Endothelial cell of umbilical vein (primary cell): ENCODE measurements at regions not wholly inside any gene's neighbourhood (a gene's known extent, or its start where the extent isn't known, plus 50 kb on each side); places are given as distances from the start of the nearest gene placed in this dataset.

ENCODE experiments used
- BruUV-seq: library from RNA; stranded (reverse); fragments of 400-500 nt; replicated peaks from 2 replicates; lab custom pipeline; 2021; lab: Mats Ljungman, UMichigan
- CTCF ChIA-PET: fragments of 300-600, 350-600 bp; sonication (Branson Sonifier 250); formaldehyde crosslinking; loops from one replicate; lab custom pipeline; 2021; ENCODE audit warnings: antibody characterized with exemption, inconsistent platforms; lab: Charles Lee
- POLR2A ChIA-PET: fragments of 300-600, 350-600 bp; sonication (Branson Sonifier 250); formaldehyde crosslinking; loops from one replicate; lab custom pipeline; 2021; ENCODE audit warnings: antibody characterized with exemption, inconsistent platforms; lab: Charles Lee
- DNase-seq: peaks from one replicate; pipeline ENCODE4 v3.0.0-alpha.2; 2011; ENCODE audit warnings: low read depth, low spot score
- FAIRE-seq: peaks from 2 replicates; lab custom pipeline; 2011; peaks lifted over from hg19 to GRCh38; lab: Jason Lieb, UNC
- H2AFZ ChIP-seq: 2 replicates; pipeline ENCODE4 v1.6.0; 2012; ENCODE audit warnings: low read depth, low read length, control low read depth, inconsistent platforms
- H3K27ac ChIP-seq: 2 replicates; pipeline ENCODE4 v1.5.1; 2011; ENCODE audit warnings: low read depth, mild to moderate bottlenecking, control low read depth, low read length, moderate library complexity; ENCODE audit not compliant: insufficient read depth
- H3K27me3 ChIP-seq, 2 experiments: 2 replicates each; pipeline versions ENCODE4 v1.6.0 to v1.6.1; 2011; ENCODE audit warnings: low read length in 2 of 2, mixed read lengths in 1 of 2; ENCODE audit not compliant: control insufficient read depth in 2 of 2, insufficient read depth in 2 of 2
- H3K36me3 ChIP-seq, 2 experiments: 2 replicates in 1 of 2; 3 replicates in 1 of 2; pipeline ENCODE4 v1.5.1; 2011; ENCODE audit warnings: low read length in 2 of 2, mild to moderate bottlenecking in 1 of 2, moderate library complexity in 1 of 2; ENCODE audit not compliant: control insufficient read depth in 2 of 2, insufficient read depth in 2 of 2; ENCODE audit errors: extremely low read depth in 1 of 2
- H3K4me1 ChIP-seq: 3 replicates; pipeline ENCODE4 v1.5.1; 2011; ENCODE audit warnings: mild to moderate bottlenecking, low read length; ENCODE audit not compliant: control insufficient read depth, insufficient read depth; ENCODE audit errors: extremely low read depth
- H3K4me2 ChIP-seq: 2 replicates; pipeline ENCODE4 v1.6.1; 2011; ENCODE audit warnings: low read length, control low read depth, mixed read lengths; ENCODE audit not compliant: insufficient read depth
- H3K4me3 ChIP-seq, 3 experiments: fragments of 200-600 bp in 1 of 3; sonication (generic), shearing (Covaris generic) in 1 of 3; replicated peaks in 1 of 3; 2 replicates each; pipeline ENCODE4 v1.5.1; 2011 to 2016; ENCODE audit warnings: control low read depth in 3 of 3, low read length in 3 of 3, mild to moderate bottlenecking in 2 of 3, inconsistent platforms in 1 of 3, low read depth in 1 of 3, moderate library complexity in 1 of 3; ENCODE audit not compliant: insufficient read depth in 1 of 3
- H3K79me2 ChIP-seq: 2 replicates; pipeline ENCODE4 v1.6.0; 2012; ENCODE audit warnings: low read length, inconsistent platforms; ENCODE audit not compliant: control insufficient read depth, insufficient read depth
- H3K9ac ChIP-seq: replicated peaks from 2 replicates; pipeline ENCODE3; 2011; ENCODE audit warnings: low read length, control low read depth; ENCODE audit not compliant: insufficient read depth; ENCODE audit errors: extremely low read depth
- H3K9me1 ChIP-seq: replicated peaks from 3 replicates; pipeline ENCODE4 v1.6.0; 2011; ENCODE audit warnings: mild to moderate bottlenecking, low read length; ENCODE audit not compliant: control insufficient read depth, insufficient read depth; ENCODE audit errors: extremely low read depth
- H3K9me3 ChIP-seq: replicated peaks from 2 replicates; pipeline ENCODE4 v1.5.1; 2012; ENCODE audit warnings: low read length, inconsistent platforms; ENCODE audit not compliant: control insufficient read depth, insufficient read depth
- H4K20me1 ChIP-seq: replicated peaks from 2 replicates; pipeline ENCODE3; 2011; ENCODE audit warnings: mild to moderate bottlenecking, low read length; ENCODE audit not compliant: control insufficient read depth, insufficient read depth; ENCODE audit errors: extremely low read depth
- CTCF ChIP-seq, 2 donors: IDR thresholded peaks; 1 replicate in 1 of 2; 2 replicates in 1 of 2; pipeline ENCODE4 v1.5.1; 2011; ENCODE audit warnings: low read length in 2 of 2, mild to moderate bottlenecking in 2 of 2, moderate library complexity in 2 of 2, control low read depth in 1 of 2, inconsistent platforms in 1 of 2, low read depth in 1 of 2; ENCODE audit not compliant: insufficient read depth in 1 of 2; ENCODE audit errors: extremely low read depth in 1 of 2
- EZH2 ChIP-seq: IDR thresholded peaks from 2 replicates; pipeline ENCODE4 v1.6.1; 2012; ENCODE audit warnings: borderline replicate concordance, low read depth, mild to moderate bottlenecking, moderate library complexity, low read length, inconsistent platforms; ENCODE audit not compliant: severe bottlenecking
- GATA2 ChIP-seq: IDR thresholded peaks from 2 replicates; pipeline ENCODE4 v1.7.0; 2011; ENCODE audit warnings: low read depth, mild to moderate bottlenecking, moderate library complexity, mixed read lengths, low read length; ENCODE audit not compliant: insufficient read length, insufficient read depth
- MYC ChIP-seq: IDR thresholded peaks from one replicate; pipeline ENCODE4 v1.6.1; 2011; ENCODE audit warnings: mild to moderate bottlenecking, low read depth, low read length
- POLR2A ChIP-seq: IDR thresholded peaks from 2 replicates; pipeline ENCODE4 v1.6.1; 2012; ENCODE audit warnings: low read depth, mild to moderate bottlenecking, control low read depth, low read length
- POLR2AphosphoS5 ChIP-seq: IDR thresholded peaks from 2 replicates; pipeline ENCODE4 v1.6.1; 2012; ENCODE audit warnings: low read depth, mild to moderate bottlenecking, control low read depth, low read length, moderate library complexity; ENCODE audit not compliant: insufficient read depth
- dilution Hi-C: fragments of 300-500 bp; cut with MboI; formaldehyde crosslinking; loops from one replicate; pipeline ENCODE4 v1.15.0; 2019; ENCODE audit warnings: low sequenced_read_pairs; ENCODE audit not compliant: extremely low pct_ligation_motif_present
- intact Hi-C: fragments of 100-400 bp; cut with micrococcal nuclease; formaldehyde crosslinking; loops from one replicate; pipeline ENCODE4 v1.10.0; 2022

- no peak overlapping the region for H3K27ac ChIP-seq
- no peaks in the 10 kb centered on the region for H3K9me1 ChIP-seq
- FAIRE-seq (no peak), DNase-seq (no peak)
- H3K27me3 ChIP-seq = no peaks in the 10 kb centered on the region
- no peaks in the 10 kb centered on the region for H4K20me1 ChIP-seq
- no peaks in the 10 kb centered on the region for H3K79me2 ChIP-seq
- H3K9ac ChIP-seq = no peak overlapping the region
- CTCF ChIA-PET = no interaction called here
- no TSS peak for BruUV-seq
- dilution Hi-C loops (no loop called here), intact Hi-C loops (no loop called here)
- no peak overlapping the region for H3K4me3 ChIP-seq
- H3K4me2 ChIP-seq = no peak overlapping the region
- no peaks in the 10 kb centered on the region for H3K4me1 ChIP-seq
- POLR2A ChIA-PET = no interaction called here
- H3K9me3 ChIP-seq = no peaks in the 10 kb centered on the region
- no peak for TF ChIP-seq EZH2
- no peak for TF ChIP-seq POLR2A
- TF ChIP-seq MYC = no peak
- no peak for TF ChIP-seq CTCF (IDR thresholded peaks at IDR 0.05; ENCODE audit: extremely low read depth in 1 of 2, insufficient read depth in 1 of 2, low read depth in 1 of 2, low read length in 2 of 2)
- no peaks in the 10 kb centered on the region for H3K36me3 ChIP-seq
- no peak overlapping the region for H2AFZ ChIP-seq
Observed at GRCh38 chr10:2342206-2342605, 604.9 kb upstream of the ADARB2 start.

- H3K79me2 ChIP-seq = no peaks in the 10 kb centered on the region
- BruUV-seq = no TSS peak
- H3K9ac ChIP-seq = no peak overlapping the region
- FAIRE-seq = no peak
- H4K20me1 ChIP-seq = no peaks in the 10 kb centered on the region
- TF ChIP-seq POLR2AphosphoS5 (no peak), CTCF (IDR thresholded peaks at IDR 0.05; ENCODE audit: extremely low read depth in 1 of 2, insufficient read depth in 1 of 2, low read depth in 1 of 2, low read length in 2 of 2) (no peak), EZH2 (no peak), MYC (no peak), GATA2 (no peak)
- no peaks in the 10 kb centered on the region for H3K9me3 ChIP-seq
- H2AFZ ChIP-seq = no peak overlapping the region
- ChIA-PET POLR2A (no interaction called here), CTCF (no interaction called here)
- no peak overlapping the region for H3K27ac ChIP-seq
- no peaks in the 10 kb centered on the region for H3K36me3 ChIP-seq
- H3K4me1 ChIP-seq = no peaks in the 10 kb centered on the region
- H3K4me2 ChIP-seq = no peak overlapping the region
- no peaks in the 10 kb centered on the region for H3K27me3 ChIP-seq
- dilution Hi-C loops (no loop called here), intact Hi-C loops (no loop called here)
- no peak overlapping the region for H3K4me3 ChIP-seq
- no peaks in the 10 kb centered on the region for H3K9me1 ChIP-seq
- no peak for DNase-seq
Observed at GRCh38 chr10:2340831-2341647, 603.7 kb upstream of the ADARB2 start.
